NCI-H1694 (cell line): ENCODE measurements at regions not wholly inside any gene's neighbourhood (a gene's known extent, or its start where the extent isn't known, plus 50 kb on each side); places are given as distances from the start of the nearest gene placed in this dataset.
"Not testable (repeated sequence)": the region's sequence is repeated elsewhere in the genome, so short reads cannot be mapped to it uniquely, and the experiment has no call there.

ENCODE experiments used
- DNase-seq: peaks from one replicate; lab custom pipeline; 2025; lab: John Stamatoyannopoulos, UW

DNA sequence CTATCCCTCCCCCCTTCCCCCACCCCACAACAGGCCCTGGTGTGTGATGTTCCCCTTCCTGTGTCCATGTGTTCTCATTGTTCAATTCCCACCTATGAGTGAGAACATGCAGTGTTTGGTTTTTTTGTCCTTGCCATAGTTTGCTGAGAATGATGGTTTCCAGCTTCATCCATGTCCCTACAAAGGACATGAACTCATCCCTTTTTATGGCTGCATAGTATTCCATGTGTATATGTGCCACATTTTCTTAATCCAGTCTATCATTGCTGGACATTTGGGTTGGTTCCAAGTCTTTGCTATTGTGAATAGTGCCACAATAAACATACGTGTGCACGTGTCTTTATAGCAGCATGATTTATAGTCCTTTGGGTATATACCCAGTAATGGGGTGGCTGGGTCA, 52.3 kb upstream of the MAN1A2 start:
- DNase-seq = not testable (repeated sequence)

DNA sequence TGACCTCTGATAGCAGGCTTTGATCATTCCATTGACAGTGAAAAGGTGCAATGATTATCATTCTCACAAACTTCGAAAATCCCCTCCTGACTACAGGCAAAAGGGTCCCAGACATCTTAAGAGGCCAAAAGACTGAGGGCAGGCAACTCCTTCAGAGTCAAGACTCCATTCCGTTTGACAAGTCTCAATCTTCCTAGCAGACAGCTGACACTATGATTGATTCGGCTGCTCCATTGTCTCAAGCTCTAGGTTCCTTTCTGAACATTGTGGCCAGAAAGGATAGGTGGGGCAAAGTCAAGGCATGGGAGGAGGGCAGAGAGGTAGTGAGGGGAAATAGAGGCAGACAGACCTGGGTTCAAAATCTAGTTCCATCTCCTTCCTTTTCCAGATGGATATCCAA, 53.7 kb upstream of the MAN1A2 start:
- DNase-seq = no peak

DNA sequence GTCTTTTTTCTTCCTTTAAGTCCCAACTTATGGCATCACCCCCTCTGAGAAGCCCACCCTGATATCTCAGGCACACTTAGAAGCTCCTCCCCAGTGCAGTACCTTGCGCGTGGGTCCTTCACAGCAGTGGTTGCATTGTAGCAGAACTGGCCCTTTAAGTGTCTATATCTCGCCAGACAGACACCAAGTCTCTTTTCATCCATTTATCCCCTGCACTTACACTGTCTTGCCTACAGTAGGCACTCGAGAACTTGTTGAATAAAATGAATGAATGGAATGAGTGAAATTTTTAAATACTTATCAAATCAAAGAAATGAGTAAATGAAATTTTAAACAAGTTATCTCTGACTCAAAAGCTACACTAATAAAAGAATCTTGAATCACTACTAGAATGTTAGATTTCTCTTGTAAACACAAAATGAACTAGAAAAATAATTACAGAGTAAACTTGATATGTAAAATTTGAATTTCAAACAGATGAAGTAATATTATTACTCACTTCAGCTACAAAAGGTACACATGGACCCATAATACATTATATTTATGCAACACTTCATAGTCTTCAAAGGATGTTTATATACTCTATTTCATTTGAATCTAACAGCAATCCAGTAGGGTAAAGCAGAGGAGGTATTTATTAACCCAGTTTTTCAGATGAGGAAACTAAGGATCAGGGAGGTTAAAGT, 54.7 kb upstream of the MAN1A2 start:
- no peak for DNase-seq

DNA sequence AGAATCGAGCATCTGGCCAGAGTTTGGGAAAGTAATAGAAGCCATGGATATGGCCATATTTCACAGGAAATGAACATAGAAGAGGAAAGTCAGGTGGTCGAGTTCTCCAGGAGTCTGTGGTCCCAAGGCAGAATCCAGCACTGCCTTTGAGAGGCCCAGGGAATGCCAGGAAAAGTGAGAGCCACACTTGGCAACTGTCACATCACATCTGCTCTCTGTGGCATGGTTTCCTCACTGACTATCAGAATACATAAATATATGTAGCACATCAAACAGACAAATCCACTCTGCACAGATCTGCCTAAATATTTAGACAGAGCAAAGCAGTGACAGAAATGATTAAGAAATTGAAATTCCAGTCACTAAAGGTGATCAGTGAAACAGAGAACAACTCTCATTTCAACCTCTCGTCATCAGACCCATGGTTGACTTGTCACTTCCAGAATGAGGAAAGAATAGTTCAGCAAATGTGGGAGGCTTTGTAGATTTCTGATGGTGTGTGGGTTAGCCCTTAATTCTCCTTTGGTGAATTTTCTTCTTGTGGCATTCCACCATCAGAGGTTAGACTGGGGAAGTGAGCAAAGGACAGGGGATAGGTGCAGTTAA, 58.8 kb upstream of the MAN1A2 start:
- peak; percentile 27 for DNase-seq

DNA sequence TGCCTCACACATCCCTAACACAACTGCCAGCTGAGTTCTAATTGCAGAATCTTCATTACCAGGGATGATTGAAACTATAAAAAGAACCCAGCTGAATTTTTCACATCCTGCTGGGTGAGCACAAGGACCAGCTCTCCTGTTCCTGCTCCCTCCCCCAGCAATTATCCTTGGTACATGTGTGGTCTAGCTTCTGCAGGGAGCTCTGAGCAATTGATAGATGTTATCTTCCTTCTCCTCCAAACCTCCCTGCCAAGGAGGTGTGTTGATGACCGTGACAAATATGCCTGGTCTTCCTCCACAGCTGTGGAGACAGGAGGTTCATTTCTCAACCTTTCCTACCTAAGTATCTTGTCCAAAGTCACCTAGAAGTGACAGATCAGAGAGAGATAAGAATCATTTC, 65.3 kb upstream of the MAN1A2 start:
- no peak for DNase-seq

DNA sequence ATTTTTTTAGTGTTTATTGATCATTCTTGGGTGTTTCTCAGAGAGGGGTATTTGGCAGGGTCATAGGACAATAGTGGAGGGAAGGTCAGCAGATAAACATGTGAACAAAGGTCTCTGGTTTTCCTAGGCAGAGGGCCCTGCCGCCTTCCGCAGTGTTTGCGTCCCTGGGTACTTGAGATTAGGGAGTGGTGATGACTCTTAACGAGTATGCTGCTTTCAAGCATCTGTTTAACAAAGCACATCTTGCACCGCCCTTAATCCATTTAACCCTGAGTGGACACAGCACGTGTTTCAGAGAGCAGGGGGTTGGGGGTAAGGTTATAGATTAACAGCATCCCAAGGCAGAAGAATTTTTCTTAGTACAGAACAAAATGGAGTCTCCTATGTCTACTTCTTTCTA, 67.1 kb upstream of the MAN1A2 start:
- not testable (repeated sequence) for DNase-seq

DNA sequence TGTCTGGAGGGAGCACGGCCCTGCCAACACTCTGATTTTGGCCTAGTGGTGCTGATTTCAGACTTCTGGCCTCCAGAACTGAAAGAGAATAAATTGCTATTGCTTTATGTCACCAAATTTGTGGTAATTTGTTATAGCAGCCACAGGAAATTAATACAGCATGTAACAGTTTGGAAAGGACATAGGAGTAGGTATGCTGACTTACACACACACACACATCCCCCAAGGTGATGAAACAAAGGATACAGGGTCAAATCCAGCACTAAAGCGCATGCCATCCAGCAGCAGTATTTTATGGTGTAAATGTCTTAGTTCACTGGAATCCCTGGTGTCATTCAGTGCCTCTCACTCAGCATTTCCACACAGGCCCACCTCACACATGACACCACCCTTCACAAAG, 72.2 kb upstream of the MAN1A2 start:
- no peak for DNase-seq

DNA sequence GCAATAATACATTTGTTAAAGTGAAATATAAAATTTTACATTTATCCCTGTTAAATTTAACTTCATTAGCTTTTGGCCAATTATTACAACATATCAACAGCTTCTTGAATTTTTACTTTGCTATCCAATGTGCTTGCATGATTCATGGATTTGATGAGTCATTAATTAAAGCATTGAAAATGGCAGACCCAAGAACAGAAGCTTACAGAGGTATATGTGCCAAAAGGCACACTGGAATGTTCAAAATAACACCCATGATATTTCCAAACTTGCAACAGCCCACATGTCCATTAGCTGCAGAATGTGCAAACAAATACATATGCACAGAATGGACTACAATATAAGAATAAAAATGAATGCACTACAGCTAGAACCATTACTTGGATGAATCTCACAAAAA, 76.4 kb upstream of the MAN1A2 start:
- no peak for DNase-seq

DNA sequence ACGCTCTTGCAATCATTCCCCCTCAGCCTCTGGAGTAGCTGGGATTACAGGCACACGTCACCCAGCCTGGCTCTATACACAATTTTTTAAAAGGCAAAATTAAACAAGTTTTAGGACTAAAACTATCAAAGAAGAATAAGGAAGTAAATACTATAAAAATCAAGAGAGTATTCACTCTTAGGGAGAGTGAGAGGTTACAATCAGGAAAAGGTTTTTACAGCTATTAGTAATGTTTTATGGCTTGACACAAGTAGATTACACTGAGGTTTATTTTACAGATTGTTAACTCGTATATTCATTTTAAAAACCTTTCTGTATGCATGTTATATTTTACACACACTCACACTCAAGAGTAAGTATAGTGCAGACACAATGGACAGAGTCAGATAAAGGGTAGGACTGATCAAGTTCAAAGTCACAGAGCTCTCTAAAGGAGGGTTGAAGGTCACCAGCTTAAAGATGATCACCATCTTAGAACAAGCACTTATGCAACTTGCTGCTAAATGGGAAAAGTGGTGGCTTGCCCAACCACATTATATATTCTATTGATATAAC, 77.9 kb upstream of the MAN1A2 start:
- DNase-seq = no peak

DNA sequence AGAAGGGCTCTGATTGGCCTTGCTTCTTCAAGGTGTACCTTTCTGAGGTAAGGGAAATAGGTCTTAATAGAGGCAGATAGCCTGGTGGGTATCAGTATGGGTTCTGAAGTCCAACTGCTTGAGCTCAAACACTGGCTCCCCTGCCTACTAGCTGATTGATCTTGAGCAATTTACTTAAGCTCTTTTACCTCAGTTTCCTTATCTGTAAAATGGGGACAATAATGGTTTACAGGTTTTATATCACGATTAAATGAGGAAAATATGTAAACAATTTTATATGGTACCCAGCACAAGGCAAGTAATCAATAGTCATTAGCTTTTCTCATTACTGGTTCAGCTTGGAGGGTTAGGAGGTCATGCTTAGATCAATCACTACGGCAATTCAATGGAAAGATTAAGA, 75.8 kb upstream of the VTCN1 start:
- no peak for DNase-seq

DNA sequence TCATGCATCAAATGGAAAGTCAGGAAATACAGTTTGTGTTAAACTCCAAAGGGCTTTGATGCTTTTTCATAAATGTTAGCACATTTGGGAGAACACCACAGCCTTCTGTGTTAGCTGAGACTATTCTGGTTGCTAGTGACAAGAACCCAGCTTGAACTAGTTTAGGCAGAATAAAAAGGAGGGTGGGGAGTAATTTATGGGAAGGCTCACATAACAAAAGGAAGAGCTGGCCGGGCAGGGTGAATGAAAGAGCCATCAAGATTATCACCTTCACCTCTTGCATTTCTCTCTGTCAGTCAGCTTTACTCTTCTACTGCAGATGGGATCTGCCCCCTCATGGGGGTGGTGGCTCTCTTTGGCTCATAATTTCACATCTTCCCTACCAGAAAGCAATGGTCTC, 75.4 kb upstream of the VTCN1 start:
- no peak for DNase-seq

DNA sequence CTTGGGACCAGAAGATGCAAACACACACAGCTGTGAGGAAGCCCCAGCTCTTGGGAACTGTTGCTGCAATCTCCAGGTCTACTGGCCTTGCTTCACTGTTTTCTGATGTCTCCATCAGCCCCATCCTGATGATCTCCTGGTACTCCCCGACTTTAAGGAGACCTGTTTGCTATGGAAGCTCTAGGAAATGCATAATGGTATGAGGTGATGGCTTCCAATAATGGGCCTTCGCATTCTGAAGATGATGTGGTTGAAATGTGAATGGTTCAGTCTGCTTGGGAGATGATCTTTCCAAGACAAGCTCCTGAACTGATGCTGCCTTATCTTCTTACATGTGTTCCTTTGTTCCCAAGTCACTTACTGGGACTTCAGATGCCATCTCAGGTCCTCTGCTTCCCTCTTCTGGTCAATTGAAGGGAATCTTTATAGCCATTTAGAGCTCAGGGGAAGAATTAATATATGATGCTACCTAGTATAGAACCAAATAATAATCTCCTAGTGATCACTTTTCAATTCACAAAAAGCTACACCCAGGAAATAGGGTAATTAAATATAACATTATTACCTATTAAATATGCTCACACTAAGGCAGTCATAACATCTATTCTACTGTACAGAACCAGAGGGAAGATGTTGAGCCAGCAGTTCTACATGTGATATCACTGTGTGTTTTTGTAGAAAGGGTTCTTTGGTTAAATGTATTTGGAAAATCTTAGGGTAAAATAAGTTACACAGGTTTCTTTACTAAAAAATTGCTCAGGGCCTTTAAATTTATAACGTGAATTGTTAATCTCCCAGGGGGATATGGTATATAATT, 73.9 kb upstream of the VTCN1 start:
- DNase-seq = peak; percentile 76

DNA sequence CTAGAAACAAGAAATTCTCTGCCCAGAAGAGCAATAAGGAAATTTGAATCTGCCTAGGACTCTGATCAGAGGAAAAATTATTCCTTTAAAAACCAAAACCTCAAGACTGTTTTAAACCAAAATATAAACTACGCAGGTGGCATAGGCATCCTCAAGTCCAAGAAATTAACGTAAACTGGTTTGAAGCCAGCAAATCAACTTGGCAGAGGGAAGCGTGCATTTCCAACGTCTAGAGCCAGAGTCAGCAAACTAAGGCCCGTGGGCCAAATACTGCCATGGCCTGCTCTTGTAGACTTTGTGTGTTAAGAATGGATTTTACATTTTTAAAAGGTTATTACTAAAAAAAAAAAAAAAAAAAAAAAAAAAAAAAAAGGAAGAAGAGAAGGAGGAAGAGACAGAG, 67.8 kb upstream of the VTCN1 start:
- DNase-seq = no peak

DNA sequence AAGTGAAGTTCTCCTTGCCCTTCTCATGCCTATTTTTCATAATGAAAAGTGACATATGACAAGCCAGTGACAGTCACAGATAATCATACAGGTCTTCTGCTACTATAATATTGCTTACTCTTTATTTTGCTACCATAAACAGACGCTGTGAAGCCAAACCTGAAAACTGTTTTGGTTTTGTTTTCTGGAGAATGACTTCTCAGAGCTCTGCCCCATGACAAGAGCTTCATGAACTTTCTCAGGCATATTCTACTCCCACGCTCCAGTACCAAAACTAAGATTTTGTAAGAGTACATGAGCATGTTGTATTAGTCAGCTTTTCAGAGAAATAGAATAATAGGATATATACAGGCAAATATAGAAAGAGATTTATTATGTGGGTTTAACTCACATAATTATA, 64.3 kb upstream of the VTCN1 start:
- no peak for DNase-seq

DNA sequence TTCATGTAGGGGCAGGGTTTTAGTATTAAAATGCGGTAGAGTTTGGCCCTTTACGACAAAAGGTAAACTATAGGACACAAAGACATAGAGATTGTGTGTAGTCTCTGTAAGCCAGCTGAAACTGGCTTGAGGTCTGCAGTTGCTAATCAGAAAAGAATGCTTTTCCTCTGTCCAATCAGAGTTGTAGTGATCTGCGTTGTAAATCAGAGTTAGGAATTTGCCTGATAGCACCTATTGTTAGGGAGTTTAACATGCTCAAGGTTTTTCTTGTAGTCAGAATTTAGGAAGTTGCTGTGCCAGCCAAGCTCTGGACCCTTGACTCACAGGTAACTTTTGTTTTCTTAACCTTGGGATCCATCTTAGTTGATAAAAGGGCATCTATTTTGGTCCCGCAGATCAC, 61.2 kb upstream of the VTCN1 start:
- DNase-seq = no peak

DNA sequence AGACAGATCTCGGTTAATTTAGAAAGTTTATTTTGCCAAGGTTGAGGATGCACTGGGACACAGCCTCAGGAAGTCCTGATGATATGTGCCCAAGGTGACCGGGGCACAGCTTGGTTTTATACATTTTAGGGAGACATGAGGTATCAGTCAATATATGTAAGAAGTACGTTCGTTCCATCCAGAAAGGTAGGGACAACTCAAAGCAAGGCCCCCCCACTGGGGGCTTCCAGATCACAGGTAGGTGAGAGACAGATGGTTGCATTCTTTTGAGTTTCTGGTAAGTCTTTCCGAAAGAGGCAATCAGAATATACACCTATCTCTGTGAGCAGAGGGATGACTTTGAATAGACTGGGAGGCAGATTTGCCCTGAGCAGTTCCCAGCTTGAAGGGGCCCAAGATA, 60.4 kb upstream of the VTCN1 start:
- DNase-seq = no peak

DNA sequence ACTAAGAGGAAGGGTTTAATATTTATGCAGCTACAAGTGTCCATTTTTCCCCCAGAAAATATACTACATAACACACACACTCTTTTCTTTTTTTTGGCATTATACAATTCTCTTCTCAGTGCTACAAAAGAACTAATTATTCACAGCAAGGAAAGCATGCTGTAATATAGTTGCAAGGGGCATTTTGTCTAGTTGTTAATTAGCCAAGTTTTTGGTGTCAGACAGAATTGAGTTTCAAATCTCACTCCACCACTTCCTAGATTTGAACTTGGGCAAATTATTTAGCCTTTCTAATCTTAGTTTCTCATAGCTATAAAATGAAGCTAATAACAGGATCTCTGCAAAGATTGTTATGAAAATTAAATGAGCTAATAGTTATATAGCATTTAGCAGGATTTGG, 60.0 kb upstream of the VTCN1 start:
- DNase-seq = no peak

DNA sequence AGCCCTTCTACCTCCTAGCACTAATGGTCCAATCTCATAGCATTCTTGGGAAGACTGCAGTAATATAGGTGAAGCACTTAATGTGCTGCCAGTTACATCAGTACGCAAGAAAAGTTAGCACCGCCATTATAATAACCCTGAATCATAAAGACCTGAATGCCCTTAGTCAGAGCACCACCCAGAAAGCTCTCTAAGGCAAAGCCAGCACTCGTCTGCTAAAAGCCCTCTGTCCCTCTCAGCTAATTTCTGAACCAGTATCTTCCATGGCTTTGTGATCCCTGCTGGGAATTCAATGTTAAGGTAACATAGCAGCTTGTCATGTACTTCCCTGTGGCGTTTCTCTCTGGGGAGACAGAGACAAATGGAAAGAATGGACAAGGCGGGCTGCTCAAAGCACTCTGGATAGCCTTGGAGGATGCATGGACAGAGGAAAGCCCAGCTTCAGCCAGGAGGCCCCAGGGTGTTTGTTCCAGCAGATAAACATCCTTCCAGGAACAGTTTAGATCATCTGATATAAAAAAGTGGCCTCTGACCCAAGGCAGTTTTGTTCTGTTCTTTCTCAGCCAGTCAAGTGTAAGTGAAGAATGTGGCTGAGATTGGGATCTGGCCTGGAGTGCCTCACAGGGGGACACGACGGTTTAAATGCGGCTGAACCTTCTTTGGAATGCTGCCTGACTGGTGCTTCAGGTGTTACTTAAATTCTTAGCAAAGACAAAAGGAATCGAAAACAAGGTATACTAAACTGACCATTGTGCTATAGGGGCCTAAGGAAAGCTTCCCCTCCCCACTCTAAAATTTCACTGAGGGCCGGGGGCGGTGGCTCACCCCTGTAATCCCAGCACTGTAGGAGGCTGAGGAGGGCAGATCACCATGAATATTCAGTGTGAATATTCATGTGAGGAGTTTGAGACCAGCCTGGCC, 58.1 kb upstream of the VTCN1 start:
- no peak for DNase-seq

DNA sequence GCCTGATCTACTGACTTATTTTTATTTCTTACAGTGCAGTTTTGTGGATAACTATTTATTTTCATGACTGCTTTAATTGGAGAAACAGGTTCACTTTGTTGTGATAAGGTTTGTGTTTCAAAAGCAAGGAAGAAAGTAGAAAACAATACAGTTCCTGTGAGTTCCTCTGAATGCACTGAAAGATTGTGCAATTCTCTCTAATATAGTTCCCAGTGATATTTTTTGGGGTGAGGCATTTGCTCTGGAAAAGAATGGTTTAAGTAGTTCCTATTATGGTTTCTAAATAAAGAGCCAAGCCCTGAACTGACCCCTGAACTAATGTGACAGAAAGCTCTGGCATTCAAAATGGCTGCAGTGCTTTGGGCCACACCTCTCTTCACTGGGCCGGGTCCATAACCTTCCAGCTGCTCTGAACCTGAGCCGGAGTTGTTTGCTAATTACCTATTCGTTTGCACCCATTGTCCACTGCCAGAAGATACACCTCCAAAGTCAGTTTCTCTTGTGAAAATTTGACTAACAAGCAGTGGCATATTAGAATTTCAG, 56.6 kb upstream of the VTCN1 start:
- DNase-seq = no peak

DNA sequence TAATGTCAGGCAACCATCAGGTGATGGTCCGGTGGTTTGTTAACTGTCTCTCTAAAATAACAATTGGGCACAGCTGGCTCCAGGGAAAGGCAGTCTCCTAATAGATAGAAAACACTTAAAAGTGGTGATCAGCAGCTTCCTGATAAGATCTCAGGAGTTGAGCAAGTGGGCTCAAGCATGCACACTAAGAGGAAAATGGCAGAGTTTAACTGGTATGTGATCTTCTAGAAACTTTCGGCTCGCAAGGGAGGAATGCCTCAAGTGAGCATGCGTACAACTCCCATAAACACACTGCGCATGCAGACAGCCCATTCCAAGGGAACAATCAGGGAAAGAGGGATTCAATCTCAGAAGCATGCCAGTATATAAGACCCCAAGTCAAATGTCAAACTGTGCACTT, 52.2 kb upstream of the VTCN1 start:
- DNase-seq = no peak

DNA sequence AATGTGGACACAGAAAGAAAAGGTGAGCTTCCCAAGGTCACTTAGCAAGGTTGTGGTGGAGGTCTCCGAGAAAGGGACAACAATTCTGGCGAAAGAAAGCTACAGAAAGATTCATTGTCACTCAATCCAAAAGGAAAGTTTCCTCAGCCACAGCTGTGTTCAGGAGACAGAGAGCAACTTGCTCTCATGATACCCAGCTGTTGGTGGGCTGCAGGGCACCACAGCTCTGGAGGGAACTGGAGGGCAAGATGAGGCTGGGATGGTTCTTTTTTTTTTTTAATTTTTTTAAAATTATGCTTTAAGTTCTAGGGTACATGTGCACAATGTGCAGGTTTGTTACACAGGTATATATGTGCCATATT, 50.7 kb upstream of the VTCN1 start:
- DNase-seq = no peak
